H9 (cell line): ENCODE measurements at regions not wholly inside any gene's neighbourhood (a gene's known extent, or its start where the extent isn't known, plus 50 kb on each side); places are given as distances from the start of the nearest gene placed in this dataset.

Experiments used
- DNase-seq: peaks from one replicate; pipeline ENCODE4 v3.0.0-alpha.2; 2017
- H2AFZ ChIP-seq: one replicate; pipeline ENCODE4 v1.6.1; 2013; ENCODE audit warnings: mild to moderate bottlenecking, low read length, control low read depth, moderate library complexity
- H2AK5ac ChIP-seq: 2 replicates; pipeline ENCODE4 v1.6.1; 2013; ENCODE audit warnings: low read length, control low read depth, mixed read lengths; ENCODE audit not compliant: insufficient read length
- H2BK120ac ChIP-seq: one replicate; pipeline ENCODE4 v1.6.1; 2013; ENCODE audit warnings: low read depth, mild to moderate bottlenecking, low read length, control low read depth, inconsistent platforms; ENCODE audit not compliant: poor library complexity, severe bottlenecking
- H2BK12ac ChIP-seq: 2 replicates; pipeline ENCODE4 v1.6.1; 2013; ENCODE audit warnings: low read length, control low read depth, mixed read lengths, low read depth; ENCODE audit not compliant: insufficient read length
- H2BK15ac ChIP-seq: 2 replicates; pipeline ENCODE4 v1.6.1; 2013; ENCODE audit warnings: low read depth, low read length, control low read depth
- H2BK20ac ChIP-seq: one replicate; pipeline ENCODE4 v1.6.1; 2013; ENCODE audit warnings: low read depth, mild to moderate bottlenecking, low read length, control low read depth, inconsistent platforms; ENCODE audit not compliant: poor library complexity, severe bottlenecking
- H2BK5ac ChIP-seq: 2 replicates; pipeline ENCODE4 v1.6.1; 2013; ENCODE audit warnings: low read length, control low read depth, mixed read lengths; ENCODE audit not compliant: insufficient read length
- H3K14ac ChIP-seq: 2 replicates; pipeline ENCODE4 v1.6.1; 2013; ENCODE audit warnings: low read length, control low read depth; ENCODE audit not compliant: insufficient read depth
- H3K18ac ChIP-seq: 2 replicates; pipeline ENCODE4 v1.6.1; 2013; ENCODE audit warnings: low read depth, mild to moderate bottlenecking, mixed read lengths, low read length, control low read depth; ENCODE audit not compliant: insufficient read length
- H3K23ac ChIP-seq: 2 replicates; pipeline ENCODE4 v1.6.1; 2013; ENCODE audit warnings: low read length, control low read depth, mixed read lengths, low read depth; ENCODE audit not compliant: insufficient read length
- H3K23me2 ChIP-seq: 2 replicates; pipeline ENCODE4 v1.6.1; 2013; ENCODE audit warnings: low read depth, mild to moderate bottlenecking, mixed read lengths, low read length, control low read depth; ENCODE audit not compliant: insufficient read length, poor library complexity, severe bottlenecking
- H3K27ac ChIP-seq: 2 replicates; pipeline ENCODE4 v1.5.1; 2013; ENCODE audit warnings: low read length, control low read depth, mixed read lengths, low read depth; ENCODE audit not compliant: insufficient read length
- H3K27me3 ChIP-seq: 2 replicates; pipeline ENCODE4 v1.6.1; 2013; ENCODE audit warnings: low read length, control low read depth, inconsistent platforms; ENCODE audit not compliant: insufficient read depth
- H3K4ac ChIP-seq: 2 replicates; pipeline ENCODE4 v1.6.1; 2013; ENCODE audit warnings: low read depth, mild to moderate bottlenecking, control low read depth, inconsistent platforms, low read length, moderate library complexity
- H3K4me1 ChIP-seq: 2 replicates; pipeline ENCODE4 v1.6.1; 2013; ENCODE audit warnings: low read length, control low read depth, inconsistent platforms; ENCODE audit not compliant: insufficient read depth
- H3K4me2 ChIP-seq: 2 replicates; pipeline ENCODE4 v1.6.1; 2013; ENCODE audit warnings: low read length, control low read depth, mixed read lengths; ENCODE audit not compliant: insufficient read length, insufficient read depth
- H3K56ac ChIP-seq: 2 replicates; pipeline ENCODE4 v1.6.1; 2013; ENCODE audit warnings: low read depth, mild to moderate bottlenecking, mixed read lengths, low read length, control low read depth; ENCODE audit not compliant: insufficient read length
- H3K79me1 ChIP-seq: 2 replicates; pipeline ENCODE4 v1.6.1; 2013; ENCODE audit warnings: low read depth, mild to moderate bottlenecking, moderate library complexity, low read length, control low read depth, inconsistent platforms; ENCODE audit not compliant: insufficient read depth, poor library complexity, severe bottlenecking
- H3K79me2 ChIP-seq: 2 replicates; pipeline ENCODE4 v1.6.1; 2013; ENCODE audit warnings: low read length, control low read depth, inconsistent platforms; ENCODE audit not compliant: insufficient read depth
- H3K9ac ChIP-seq: 2 replicates; pipeline ENCODE4 v1.6.1; 2013; ENCODE audit warnings: low read length, control low read depth, mixed read lengths; ENCODE audit not compliant: insufficient read length; ENCODE audit errors: extremely low read depth
- H3K9me3 ChIP-seq: one replicate; pipeline ENCODE4 v1.6.1; 2013; ENCODE audit warnings: low read depth, low read length, inconsistent platforms; ENCODE audit not compliant: control insufficient read depth
- H3T11ph ChIP-seq: one replicate; pipeline ENCODE4 v1.6.1; 2013; ENCODE audit warnings: mild to moderate bottlenecking, low read length, control low read depth, inconsistent platforms
- H4K20me1 ChIP-seq: one replicate; pipeline ENCODE4 v1.6.1; 2013; ENCODE audit not compliant: control insufficient read depth, insufficient read length, insufficient read depth
- H4K5ac ChIP-seq: 2 replicates; pipeline ENCODE4 v1.6.1; 2013; ENCODE audit warnings: low read depth, mild to moderate bottlenecking, mixed read lengths, low read length, control low read depth; ENCODE audit not compliant: insufficient read length
- H4K8ac ChIP-seq: replicated peaks from 2 replicates; pipeline ENCODE4 v1.6.1; 2013; ENCODE audit warnings: low read length, control low read depth, mixed read lengths, low read depth; ENCODE audit not compliant: insufficient read length
- H4K91ac ChIP-seq: 2 replicates; pipeline ENCODE4 v1.6.1; 2013; ENCODE audit warnings: low read depth, mild to moderate bottlenecking, moderate library complexity, mixed read lengths, low read length, control low read depth; ENCODE audit not compliant: insufficient read length
- H3K27ac Mint-ChIP-seq, 3 experiments: 2 replicates in 2 of 3; 3 replicates in 1 of 3; pipeline ENCODE4 v1.8.0; 2020 to 2021; ENCODE audit warnings: mixed read lengths in 3 of 3, mild to moderate bottlenecking in 1 of 3, moderate library complexity in 1 of 3
- H3K27me3 Mint-ChIP-seq: 2 replicates; pipeline ENCODE4 v1.8.0; 2021; ENCODE audit warnings: low read depth, mild to moderate bottlenecking, moderate library complexity, mixed read lengths
- H3K36me3 Mint-ChIP-seq, 3 experiments: 2 replicates in 2 of 3; 3 replicates in 1 of 3; pipeline ENCODE4 v1.8.0; 2020 to 2021; ENCODE audit warnings: low read depth in 3 of 3, mixed read lengths in 3 of 3; ENCODE audit not compliant: insufficient read depth in 1 of 3
- H3K4me1 Mint-ChIP-seq, 2 experiments: 2 replicates each; pipeline ENCODE4 v1.8.0; 2020; ENCODE audit warnings: mixed read lengths in 2 of 2
- H3K4me3 Mint-ChIP-seq, 2 experiments: 2 replicates in 1 of 2; 3 replicates in 1 of 2; pipeline ENCODE4 v1.8.0; 2020 to 2021; ENCODE audit warnings: mild to moderate bottlenecking in 2 of 2, mixed read lengths in 2 of 2, moderate library complexity in 1 of 2
- H3K9me3 Mint-ChIP-seq, 2 experiments: 2 replicates in 1 of 2; 3 replicates in 1 of 2; pipeline ENCODE4 v1.8.0; 2020; ENCODE audit warnings: mild to moderate bottlenecking in 2 of 2, mixed read lengths in 2 of 2, moderate library complexity in 1 of 2
- CTCF ChIP-seq: fragments of 200-600 bp; sonication (generic); conservative IDR thresholded peaks from 3 replicates; pipeline ENCODE4 v1.8.0; 2021; ENCODE audit warnings: antibody characterized with exemption, mild to moderate bottlenecking
- WGBS: extraction: QIAGEN DNeasy Blood & Tissue Kit; methylation state at CpG from one replicate; pipeline ENCODE4 v1.1.7; 2013; ENCODE audit warnings: missing lambda C conversion rate, low lambda C conversion rate, mixed read lengths; ENCODE audit not compliant: insufficient read length; ENCODE audit errors: extremely low coverage; 5-methylcytosine and 5-hydroxymethylcytosine counted together

GRCh38 chr1:80244372-80244771 lies 1237.8 kb upstream of the ADGRL4 start:
- Mint-ChIP-seq H3K4me3 (no peak overlapping the region), H3K36me3 (peaks cover 0 to 8% (median 5%) of the 10 kb centered on the region in 3 experiments; a peak in 3 of 7 replicates), H3K27ac (no peak overlapping the region), H3K9me3 (peaks cover 5 to 8% of the 10 kb centered on the region in 2 experiments; a peak in 2 of 5 replicates), H3K4me1 (no peaks in the 10 kb centered on the region), H3K27me3 (no peaks in the 10 kb centered on the region)
- no peak overlapping the region for H3K14ac ChIP-seq
- H2AK5ac ChIP-seq: no peak overlapping the region
- no peak for DNase-seq
- H3K56ac ChIP-seq: no peak overlapping the region
- H3T11ph ChIP-seq: no peak overlapping the region
- no peak overlapping the region for H3K27ac ChIP-seq
- H2BK12ac ChIP-seq: no peak overlapping the region
- H3K9ac ChIP-seq: no peak overlapping the region
- no peaks in the 10 kb centered on the region for H3K27me3 ChIP-seq
- H4K91ac ChIP-seq: no peak overlapping the region
- H3K9me3 ChIP-seq: no peaks in the 10 kb centered on the region
- no peak overlapping the region for H3K4me2 ChIP-seq
- no peak overlapping the region for H2AFZ ChIP-seq
- H3K79me1 ChIP-seq: no peaks in the 10 kb centered on the region
- no CpG with 5 or more reads among the region's 1 CpG for WGBS
- H3K4me1 ChIP-seq: no peaks in the 10 kb centered on the region
- H4K5ac ChIP-seq: no peak overlapping the region
- no peak overlapping the region for H2BK20ac ChIP-seq
- H2BK120ac ChIP-seq: no peak overlapping the region
- no peak overlapping the region for H3K23ac ChIP-seq
- no peak for TF ChIP-seq CTCF
- no peak overlapping the region for H2BK5ac ChIP-seq
- H4K20me1 ChIP-seq: no peaks in the 10 kb centered on the region
- no peak overlapping the region for H4K8ac ChIP-seq
- no peaks in the 10 kb centered on the region for H3K23me2 ChIP-seq
- H2BK15ac ChIP-seq: no peak overlapping the region
- no peak overlapping the region for H3K4ac ChIP-seq
- H3K79me2 ChIP-seq: no peaks in the 10 kb centered on the region
- no peak overlapping the region for H3K18ac ChIP-seq
